Osteocyte (in vitro differentiated cells): ENCODE measurements at regions not wholly inside any gene's neighbourhood (a gene's known extent, or its start where the extent isn't known, plus 50 kb on each side); places are given as distances from the start of the nearest gene placed in this dataset.
A peak's percentile ranks its signal among the peaks of the same experiment; 100 is the strongest.

Source experiments
- DNase-seq: peaks from one replicate; pipeline ENCODE4 v3.0.0; 2021; ENCODE audit warnings: mixed read lengths; ENCODE audit not compliant: unreplicated experiment; ENCODE audit errors: extremely low spot score
- H3K27ac Mint-ChIP-seq: one replicate; pipeline ENCODE4 v1.8.0; 2021; ENCODE audit warnings: mild to moderate bottlenecking, mixed read lengths; ENCODE audit not compliant: unreplicated experiment
- H3K27me3 Mint-ChIP-seq: one replicate; pipeline ENCODE4 v1.8.0; 2021; ENCODE audit warnings: mixed read lengths; ENCODE audit not compliant: unreplicated experiment
- H3K36me3 Mint-ChIP-seq: one replicate; pipeline ENCODE4 v1.8.0; 2021; ENCODE audit warnings: mixed read lengths; ENCODE audit not compliant: unreplicated experiment
- H3K4me1 Mint-ChIP-seq: one replicate; pipeline ENCODE4 v1.8.0; 2021; ENCODE audit warnings: mixed read lengths; ENCODE audit not compliant: unreplicated experiment
- H3K4me3 Mint-ChIP-seq: one replicate; pipeline ENCODE4 v1.8.0; 2021; ENCODE audit warnings: mild to moderate bottlenecking, moderate library complexity, mixed read lengths; ENCODE audit not compliant: unreplicated experiment
- H3K9me3 Mint-ChIP-seq: one replicate; pipeline ENCODE4 v1.8.0; 2021; ENCODE audit warnings: mixed read lengths; ENCODE audit not compliant: unreplicated experiment
- TF ChIP-seq, protein P1 (sequence below): fragments of 200-600 bp; sonication (generic); IDR thresholded peaks from 2 replicates; pipeline ENCODE4 v1.5.0; 2021; ENCODE audit warnings: antibody characterized with exemption, mild to moderate bottlenecking, moderate library complexity

DNA sequence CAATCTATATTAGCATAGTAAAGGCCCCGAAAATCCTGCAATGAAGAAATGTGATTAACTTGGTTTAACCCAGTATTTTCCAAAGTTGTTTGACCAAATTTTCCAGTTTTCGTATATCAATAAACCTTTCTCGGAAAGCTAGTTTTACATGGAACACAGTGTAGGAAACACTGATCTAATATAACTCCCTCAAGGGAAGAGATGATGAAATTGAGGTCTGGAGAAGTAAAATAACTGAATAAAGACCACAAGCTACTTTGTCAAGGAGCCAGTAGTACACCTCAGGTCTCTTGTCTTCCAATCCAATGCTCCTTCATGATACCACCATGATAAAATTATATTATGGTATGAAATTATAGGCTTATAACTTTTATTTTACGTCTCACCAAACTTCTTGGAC lies 118.1 kb upstream of the TARS1 start:
- no peak overlapping the region for H3K4me3 Mint-ChIP-seq
- no peak for DNase-seq
- H3K4me1 Mint-ChIP-seq: peaks cover 2% of the 10 kb centered on the region
- no peaks in the 10 kb centered on the region for H3K36me3 Mint-ChIP-seq
- TF ChIP-seq, protein P1, sequence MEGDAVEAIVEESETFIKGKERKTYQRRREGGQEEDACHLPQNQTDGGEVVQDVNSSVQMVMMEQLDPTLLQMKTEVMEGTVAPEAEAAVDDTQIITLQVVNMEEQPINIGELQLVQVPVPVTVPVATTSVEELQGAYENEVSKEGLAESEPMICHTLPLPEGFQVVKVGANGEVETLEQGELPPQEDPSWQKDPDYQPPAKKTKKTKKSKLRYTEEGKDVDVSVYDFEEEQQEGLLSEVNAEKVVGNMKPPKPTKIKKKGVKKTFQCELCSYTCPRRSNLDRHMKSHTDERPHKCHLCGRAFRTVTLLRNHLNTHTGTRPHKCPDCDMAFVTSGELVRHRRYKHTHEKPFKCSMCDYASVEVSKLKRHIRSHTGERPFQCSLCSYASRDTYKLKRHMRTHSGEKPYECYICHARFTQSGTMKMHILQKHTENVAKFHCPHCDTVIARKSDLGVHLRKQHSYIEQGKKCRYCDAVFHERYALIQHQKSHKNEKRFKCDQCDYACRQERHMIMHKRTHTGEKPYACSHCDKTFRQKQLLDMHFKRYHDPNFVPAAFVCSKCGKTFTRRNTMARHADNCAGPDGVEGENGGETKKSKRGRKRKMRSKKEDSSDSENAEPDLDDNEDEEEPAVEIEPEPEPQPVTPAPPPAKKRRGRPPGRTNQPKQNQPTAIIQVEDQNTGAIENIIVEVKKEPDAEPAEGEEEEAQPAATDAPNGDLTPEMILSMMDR: no peak
- no peaks in the 10 kb centered on the region for H3K9me3 Mint-ChIP-seq
- H3K27me3 Mint-ChIP-seq: no peaks in the 10 kb centered on the region
- no peak overlapping the region for H3K27ac Mint-ChIP-seq

DNA sequence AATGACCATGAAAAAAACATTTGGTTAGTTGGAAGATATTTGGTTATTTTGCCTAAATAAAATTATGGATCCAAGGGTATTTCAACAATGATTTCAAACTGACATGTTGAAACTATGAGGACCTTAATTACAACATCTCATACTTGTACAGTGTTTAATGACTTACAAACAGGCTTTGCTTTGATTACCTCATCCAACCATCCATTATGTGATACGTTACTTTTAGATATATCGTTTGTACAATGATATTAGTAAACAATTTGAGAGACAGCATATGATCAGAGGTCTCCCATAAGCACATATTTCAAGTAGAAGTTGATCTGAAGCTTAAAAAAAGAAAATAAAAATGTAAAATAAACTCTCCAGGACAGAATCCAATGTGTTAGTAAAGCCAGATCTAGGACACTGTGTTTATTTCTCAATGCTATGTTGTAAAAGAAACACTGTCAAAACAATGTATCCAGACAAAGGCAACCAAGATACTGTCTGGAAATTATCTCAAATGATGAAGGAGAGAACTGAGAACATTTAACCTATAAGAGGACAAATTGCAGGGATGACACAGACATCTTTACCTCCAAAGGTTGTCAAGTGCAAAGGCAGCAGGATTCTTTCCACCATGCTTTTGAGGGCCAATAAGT lies 116.0 kb upstream of the TARS1 start:
- no peaks in the 10 kb centered on the region for H3K36me3 Mint-ChIP-seq
- H3K4me3 Mint-ChIP-seq: no peak overlapping the region
- TF ChIP-seq, protein P1: no peak
- no peaks in the 10 kb centered on the region for H3K27me3 Mint-ChIP-seq
- H3K9me3 Mint-ChIP-seq: no peaks in the 10 kb centered on the region
- DNase-seq: no peak
- H3K27ac Mint-ChIP-seq: no peak overlapping the region
- H3K4me1 Mint-ChIP-seq: peaks cover 16% of the 10 kb centered on the region

DNA sequence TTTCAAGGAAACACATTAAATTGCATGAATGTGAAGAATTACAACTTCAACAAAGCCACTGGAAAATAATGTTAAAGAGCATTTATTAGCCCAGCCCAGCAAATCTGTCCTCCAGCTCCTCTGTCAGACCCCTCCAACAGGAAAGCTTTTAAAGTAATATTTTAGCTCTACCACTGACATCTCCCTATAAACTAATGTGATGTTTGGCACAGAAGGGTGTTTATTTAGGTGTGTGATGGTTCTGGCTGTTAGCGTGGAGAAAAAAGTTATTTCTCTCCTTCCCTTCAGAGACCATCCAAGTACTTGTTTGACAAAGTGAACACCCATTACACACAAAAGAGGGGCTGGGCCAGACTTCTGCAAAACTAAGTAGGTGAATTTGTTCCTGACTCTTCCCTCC lies 111.9 kb upstream of the TARS1 start:
- H3K9me3 Mint-ChIP-seq: no peaks in the 10 kb centered on the region
- no peaks in the 10 kb centered on the region for H3K27me3 Mint-ChIP-seq
- peaks cover 27% of the 10 kb centered on the region for H3K4me1 Mint-ChIP-seq
- H3K4me3 Mint-ChIP-seq: no peak overlapping the region
- TF ChIP-seq, protein P1: no peak
- no peak for DNase-seq
- no peaks in the 10 kb centered on the region for H3K36me3 Mint-ChIP-seq
- H3K27ac Mint-ChIP-seq: peak overlapping the region; percentile 16

GRCh38 chr5:33329891-33330290 lies 110.9 kb upstream of the TARS1 start:
- no peak for DNase-seq
- H3K9me3 Mint-ChIP-seq: no peaks in the 10 kb centered on the region
- H3K27me3 Mint-ChIP-seq: no peaks in the 10 kb centered on the region
- TF ChIP-seq, protein P1: no peak
- H3K27ac Mint-ChIP-seq: no peak overlapping the region
- no peaks in the 10 kb centered on the region for H3K36me3 Mint-ChIP-seq
- H3K4me1 Mint-ChIP-seq: peaks cover 26% of the 10 kb centered on the region
- H3K4me3 Mint-ChIP-seq: no peak overlapping the region

GRCh38 chr5:33330426-33330825 lies 110.3 kb upstream of the TARS1 start:
- Mint-ChIP-seq H3K4me1 (peaks cover 25% of the 10 kb centered on the region), H3K27me3 (no peaks in the 10 kb centered on the region), H3K4me3 (no peak overlapping the region), H3K36me3 (no peaks in the 10 kb centered on the region), H3K9me3 (no peaks in the 10 kb centered on the region), H3K27ac (no peak overlapping the region)
- TF ChIP-seq, protein P1: no peak
- no peak for DNase-seq
